ENCODE measurements at regions not wholly inside any gene's neighbourhood (a gene's known extent, or its start where the extent isn't known, plus 50 kb on each side); places are given as distances from the start of the nearest gene placed in this dataset.

DNA sequence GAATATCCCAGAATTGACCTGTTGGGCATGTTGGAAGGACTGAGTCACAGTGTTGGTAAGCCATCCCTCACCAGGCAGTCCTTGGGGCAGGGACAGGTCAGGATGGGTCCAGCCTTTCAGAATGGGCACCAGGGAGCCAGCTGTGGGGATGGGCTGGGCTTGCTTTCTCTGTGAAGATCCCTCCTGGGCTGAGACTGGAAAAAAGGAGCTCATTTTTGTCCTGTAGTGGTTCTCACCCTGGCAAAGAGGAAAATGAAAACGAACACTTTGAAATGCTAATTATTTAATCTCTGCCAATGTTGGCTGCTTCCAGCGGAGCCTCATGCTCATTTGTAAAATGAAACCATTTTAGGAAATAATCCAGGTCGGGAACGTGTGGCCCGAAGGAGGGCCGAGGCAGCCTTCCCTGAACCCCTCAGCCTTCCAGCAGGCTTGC lies 237.5 kb upstream of the SALL1 start:
- Histone ChIP-seq H3K27me3 (ENCODE audit: insufficient read depth, low read depth, severe bottlenecking) (no peaks in the 10 kb centered on the region), H3K4me3 (ENCODE audit: low read depth, low read length) (no peak overlapping the region), H3K36me3 (no peaks in the 10 kb centered on the region), H3K9me3 (ENCODE audit: severe bottlenecking) (peaks cover 7% of the 10 kb centered on the region), H3K27ac (no peak overlapping the region)
- TF ChIP-seq, protein P1, sequence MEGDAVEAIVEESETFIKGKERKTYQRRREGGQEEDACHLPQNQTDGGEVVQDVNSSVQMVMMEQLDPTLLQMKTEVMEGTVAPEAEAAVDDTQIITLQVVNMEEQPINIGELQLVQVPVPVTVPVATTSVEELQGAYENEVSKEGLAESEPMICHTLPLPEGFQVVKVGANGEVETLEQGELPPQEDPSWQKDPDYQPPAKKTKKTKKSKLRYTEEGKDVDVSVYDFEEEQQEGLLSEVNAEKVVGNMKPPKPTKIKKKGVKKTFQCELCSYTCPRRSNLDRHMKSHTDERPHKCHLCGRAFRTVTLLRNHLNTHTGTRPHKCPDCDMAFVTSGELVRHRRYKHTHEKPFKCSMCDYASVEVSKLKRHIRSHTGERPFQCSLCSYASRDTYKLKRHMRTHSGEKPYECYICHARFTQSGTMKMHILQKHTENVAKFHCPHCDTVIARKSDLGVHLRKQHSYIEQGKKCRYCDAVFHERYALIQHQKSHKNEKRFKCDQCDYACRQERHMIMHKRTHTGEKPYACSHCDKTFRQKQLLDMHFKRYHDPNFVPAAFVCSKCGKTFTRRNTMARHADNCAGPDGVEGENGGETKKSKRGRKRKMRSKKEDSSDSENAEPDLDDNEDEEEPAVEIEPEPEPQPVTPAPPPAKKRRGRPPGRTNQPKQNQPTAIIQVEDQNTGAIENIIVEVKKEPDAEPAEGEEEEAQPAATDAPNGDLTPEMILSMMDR (IDR thresholded peaks at IDR 0.05; ENCODE audit: low read depth, low read length), result no peak
- no peak for DNase-seq

DNA sequence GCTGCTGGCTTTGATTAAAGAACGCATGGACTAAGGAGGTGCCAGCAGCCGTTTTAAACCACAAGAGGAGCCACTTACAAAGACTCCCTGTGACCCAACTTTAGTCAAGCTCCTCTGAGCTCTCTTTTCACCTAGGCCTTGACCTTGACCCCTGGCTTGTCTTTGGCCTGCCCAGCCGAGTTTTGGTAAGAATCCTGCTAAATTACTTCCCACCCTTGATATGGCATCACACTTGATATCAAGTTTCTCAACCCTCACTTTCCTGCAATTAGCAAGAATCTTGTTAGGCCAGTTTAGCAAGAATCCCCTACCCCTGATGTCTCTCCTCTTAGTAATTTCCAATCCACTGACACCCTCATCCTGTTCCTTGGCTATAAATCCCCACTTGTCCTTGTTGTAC lies 232.8 kb upstream of the SALL1 start:
- H3K27ac ChIP-seq, result no peak overlapping the region
- TF ChIP-seq, protein P1 (IDR thresholded peaks at IDR 0.05; ENCODE audit: low read depth, low read length), result no peak
- no peak for DNase-seq

DNA sequence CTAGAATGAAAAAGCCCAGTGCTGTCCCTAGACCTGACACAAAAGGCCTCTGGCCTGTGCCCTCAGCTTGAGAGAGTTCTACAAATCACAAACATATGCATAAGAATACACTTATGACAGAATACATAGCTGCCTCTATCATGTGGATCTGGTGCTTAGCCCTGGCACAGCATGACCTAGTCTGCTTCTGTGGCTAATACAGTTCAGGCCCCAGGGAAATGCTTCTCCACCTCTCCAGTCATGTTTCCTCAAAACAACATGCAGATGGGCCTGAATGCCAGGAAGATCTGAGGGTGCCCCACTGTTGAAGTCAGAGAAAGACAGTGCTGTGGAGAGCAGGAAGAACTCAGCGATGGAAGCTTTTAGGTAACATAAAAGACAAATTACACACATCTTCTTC lies 231.9 kb upstream of the SALL1 start:
- TF ChIP-seq, protein P1 (IDR thresholded peaks at IDR 0.05; ENCODE audit: low read depth, low read length), result no peak
- H3K9me3 ChIP-seq (ENCODE audit: severe bottlenecking), result peaks cover 2% of the 10 kb centered on the region
- no peak for DNase-seq
- H3K27ac ChIP-seq, result no peak overlapping the region
- H3K27me3 ChIP-seq (ENCODE audit: insufficient read depth, low read depth, severe bottlenecking), result no peaks in the 10 kb centered on the region
- H3K4me3 ChIP-seq (ENCODE audit: low read depth, low read length), result no peak overlapping the region
- no peaks in the 10 kb centered on the region for H3K36me3 ChIP-seq

More for the DNA sequence above, 232.8 kb upstream of the SALL1 start:
- Histone ChIP-seq H3K4me3 (ENCODE audit: low read depth, low read length) (no peak overlapping the region), H3K9me3 (ENCODE audit: severe bottlenecking) (peaks cover 4% of the 10 kb centered on the region), H3K36me3 (no peaks in the 10 kb centered on the region), H3K27me3 (ENCODE audit: insufficient read depth, low read depth, severe bottlenecking) (no peaks in the 10 kb centered on the region)

- TF ChIP-seq, protein P1 (IDR thresholded peaks at IDR 0.05; ENCODE audit: low read depth, low read length), result no peak
- no peak for DNase-seq
- no peaks in the 10 kb centered on the region for H3K36me3 ChIP-seq
- H3K4me3 ChIP-seq (ENCODE audit: low read depth, low read length), result no peak overlapping the region
- no peaks in the 10 kb centered on the region for H3K27me3 ChIP-seq (ENCODE audit: insufficient read depth, low read depth, severe bottlenecking)
- no peak overlapping the region for H3K27ac ChIP-seq
- H3K9me3 ChIP-seq (ENCODE audit: severe bottlenecking), result peaks cover 2% of the 10 kb centered on the region
These were observed 231.1 kb upstream of the SALL1 start for GRCh38 chr16:51382211-51382610.

DNA sequence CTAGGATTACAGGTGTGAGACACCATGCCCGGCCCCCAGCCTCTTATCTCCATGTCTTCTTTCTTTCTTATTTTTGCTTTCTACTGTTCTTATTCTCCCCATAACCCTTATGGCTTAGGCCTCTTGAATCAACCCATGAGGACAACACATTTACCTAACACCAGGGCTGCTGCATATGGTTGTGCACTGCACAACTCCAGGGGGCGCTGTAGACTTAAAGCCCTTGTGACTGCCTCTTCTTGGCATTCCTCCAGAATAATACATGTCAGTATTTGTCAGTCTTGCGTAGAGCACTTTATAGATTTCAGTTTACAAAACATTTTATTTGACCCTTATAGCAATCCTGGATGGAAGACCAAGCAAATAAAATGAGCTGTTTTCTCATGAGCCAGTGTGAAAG lies 225.0 kb upstream of the SALL1 start:
- H3K27me3 ChIP-seq (ENCODE audit: insufficient read depth, low read depth, severe bottlenecking), result no peaks in the 10 kb centered on the region
- no peaks in the 10 kb centered on the region for H3K9me3 ChIP-seq (ENCODE audit: severe bottlenecking)
- TF ChIP-seq, protein P1 (IDR thresholded peaks at IDR 0.05; ENCODE audit: low read depth, low read length), result 0 out of 2 replicates have a peak, but pooled peaks have one; percentile 21
- no peaks in the 10 kb centered on the region for H3K36me3 ChIP-seq
- H3K4me3 ChIP-seq (ENCODE audit: low read depth, low read length), result no peak overlapping the region
- no peak for DNase-seq
- no peak overlapping the region for H3K27ac ChIP-seq

- no peaks in the 10 kb centered on the region for H3K27me3 ChIP-seq (ENCODE audit: insufficient read depth, low read depth, severe bottlenecking)
- DNase-seq, result no peak
- no peaks in the 10 kb centered on the region for H3K36me3 ChIP-seq
- TF ChIP-seq, protein P1 (IDR thresholded peaks at IDR 0.05; ENCODE audit: low read depth, low read length), result no peak
- no peak overlapping the region for H3K4me3 ChIP-seq (ENCODE audit: low read depth, low read length)
- H3K27ac ChIP-seq, result no peak overlapping the region
- no peaks in the 10 kb centered on the region for H3K9me3 ChIP-seq (ENCODE audit: severe bottlenecking)
These were observed 223.7 kb upstream of the SALL1 start for GRCh38 chr16:51374790-51375189.
